Gastroesophageal sphincter (tissue), 4 donors: ENCODE measurements at regions not wholly inside any gene's neighbourhood (a gene's known extent, or its start where the extent isn't known, plus 50 kb on each side); places are given as distances from the start of the nearest gene placed in this dataset.

ENCODE experiments used
- ATAC-seq: fragments of 150-250 bp; one replicate; pipeline ENCODE4 v1.9.1; 2016; ENCODE audit warnings: mild to moderate bottlenecking, moderate library complexity
- H3K27ac ChIP-seq, 4 donors: fragments of 200-600 bp; sonication (generic) in 3 of 4; 1 replicate in 3 of 4; 2 replicates in 1 of 4; pipeline ENCODE4 v1.5.1; 2016 to 2019
- H3K27me3 ChIP-seq: fragments of 200-600 bp; sonication (generic); one replicate; pipeline ENCODE4 v1.5.1; 2019
- H3K36me3 ChIP-seq, 2 donors: fragments of 200-600 bp; sonication (generic); one replicate each; pipeline ENCODE4 v1.5.1; 2019; ENCODE audit warnings: control low read depth in 1 of 2
- H3K4me1 ChIP-seq, 3 donors: fragments of 200-600 bp; sonication (generic); 1 replicate in 2 of 3; 2 replicates in 1 of 3; pipeline ENCODE4 v1.5.1; 2016 to 2019; ENCODE audit warnings: control low read depth in 2 of 3
- H3K4me3 ChIP-seq, 2 donors: fragments of 200-600 bp; sonication (generic); one replicate each; pipeline ENCODE4 v1.5.1; 2019; ENCODE audit warnings: mild to moderate bottlenecking in 1 of 2, moderate library complexity in 1 of 2
- H3K9me3 ChIP-seq, 3 donors: fragments of 200-600 bp; sonication (generic); one replicate each; pipeline ENCODE4 v1.5.1; 2017 to 2019; ENCODE audit warnings: control low read depth in 2 of 3
- EP300 ChIP-seq: sonication (generic); formaldehyde crosslinking; IDR thresholded peaks from one replicate; pipeline ENCODE4 v1.6.1; 2017; ENCODE audit warnings: antibody characterized with exemption, mild to moderate bottlenecking
- POLR2A ChIP-seq, 2 donors: fragments of 450-650 bp; IDR thresholded peaks; one replicate each; pipeline ENCODE4 v1.6.1; 2017; ENCODE audit warnings: antibody characterized with exemption in 2 of 2, mild to moderate bottlenecking in 2 of 2, moderate library complexity in 1 of 2
- POLR2AphosphoS5 ChIP-seq: sonication (generic); formaldehyde crosslinking; IDR thresholded peaks from one replicate; pipeline ENCODE4 v1.6.1; 2017; ENCODE audit warnings: antibody characterized with exemption
- WGBS, 2 donors: methylation state at CpG; one replicate each; pipeline ENCODE4 v1.1.5; 2018; ENCODE audit warnings: low coverage in 1 of 2; 5-methylcytosine and 5-hydroxymethylcytosine counted together
- TF ChIP-seq, protein P1 (sequence below), 4 experiments: fragments of 200-600 bp in 2 of 4; fragments of 450-650 bp in 2 of 4; sonication (generic) in 1 of 4; IDR thresholded peaks; one replicate each; pipeline ENCODE4 v1.5.1; 2017 to 2019; ENCODE audit warnings: antibody characterized with exemption in 4 of 4, mild to moderate bottlenecking in 2 of 4, moderate library complexity in 2 of 4

DNA sequence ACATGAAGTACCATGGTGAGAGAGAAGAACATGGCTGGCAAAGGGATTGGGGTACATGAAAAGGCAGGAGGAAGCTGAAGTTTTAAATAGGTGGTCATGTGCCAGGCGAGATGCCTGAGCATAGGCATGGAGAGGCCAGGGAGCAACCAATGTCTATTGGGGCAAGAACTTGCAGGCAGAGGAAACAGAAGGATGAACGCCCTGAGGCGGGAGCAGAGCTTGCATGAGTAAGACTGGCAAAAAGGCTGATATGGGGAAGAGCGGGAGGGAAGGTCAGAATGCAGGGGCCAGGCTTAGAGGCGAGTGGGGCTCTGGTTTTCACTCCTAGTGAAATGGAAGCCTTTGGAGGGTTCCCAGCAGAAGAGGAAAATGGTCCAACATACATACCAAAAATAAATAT is 52.5 kb upstream of the VSTM5 start:
- Histone ChIP-seq H3K27me3 (peaks cover under 1% of the 10 kb centered on the region), H3K4me1 (peaks cover 0 to 10% (median 0%) of the 10 kb centered on the region in 3 donors), H3K27ac (no peak overlapping the region), H3K4me3 (no peak overlapping the region), H3K36me3 (no peaks in the 10 kb centered on the region), H3K9me3 (no peaks in the 10 kb centered on the region)
- 66 to 80% methylated on average over 5 of the region's 5 CpGs for WGBS, 2 donors
- TF ChIP-seq POLR2AphosphoS5, result no peak
- no peak for TF ChIP-seq POLR2A (IDR thresholded peaks at IDR 0.05)
- TF ChIP-seq, protein P1, sequence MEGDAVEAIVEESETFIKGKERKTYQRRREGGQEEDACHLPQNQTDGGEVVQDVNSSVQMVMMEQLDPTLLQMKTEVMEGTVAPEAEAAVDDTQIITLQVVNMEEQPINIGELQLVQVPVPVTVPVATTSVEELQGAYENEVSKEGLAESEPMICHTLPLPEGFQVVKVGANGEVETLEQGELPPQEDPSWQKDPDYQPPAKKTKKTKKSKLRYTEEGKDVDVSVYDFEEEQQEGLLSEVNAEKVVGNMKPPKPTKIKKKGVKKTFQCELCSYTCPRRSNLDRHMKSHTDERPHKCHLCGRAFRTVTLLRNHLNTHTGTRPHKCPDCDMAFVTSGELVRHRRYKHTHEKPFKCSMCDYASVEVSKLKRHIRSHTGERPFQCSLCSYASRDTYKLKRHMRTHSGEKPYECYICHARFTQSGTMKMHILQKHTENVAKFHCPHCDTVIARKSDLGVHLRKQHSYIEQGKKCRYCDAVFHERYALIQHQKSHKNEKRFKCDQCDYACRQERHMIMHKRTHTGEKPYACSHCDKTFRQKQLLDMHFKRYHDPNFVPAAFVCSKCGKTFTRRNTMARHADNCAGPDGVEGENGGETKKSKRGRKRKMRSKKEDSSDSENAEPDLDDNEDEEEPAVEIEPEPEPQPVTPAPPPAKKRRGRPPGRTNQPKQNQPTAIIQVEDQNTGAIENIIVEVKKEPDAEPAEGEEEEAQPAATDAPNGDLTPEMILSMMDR (IDR thresholded peaks at IDR 0.05), result no peak
- TF ChIP-seq EP300, result no peak
- no peak for ATAC-seq

DNA sequence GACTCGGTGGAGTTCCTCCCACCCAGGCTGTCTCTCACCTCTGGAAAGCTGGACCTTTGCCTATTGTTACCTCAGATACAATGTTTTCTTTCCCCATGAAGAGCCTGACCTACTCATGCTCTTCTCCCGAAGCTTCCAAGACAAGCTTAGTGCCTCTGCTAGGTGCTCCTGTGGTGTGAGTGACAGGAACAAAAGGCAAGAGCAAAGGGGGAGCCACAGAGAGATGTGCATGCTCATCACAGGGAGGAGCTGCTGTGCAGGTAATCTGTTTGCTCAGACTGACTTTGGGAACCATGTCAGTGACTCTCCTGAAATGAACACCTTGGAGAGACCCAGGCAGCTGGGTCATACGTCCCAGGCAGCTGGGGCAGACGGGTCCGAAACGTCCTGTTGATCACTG is 53.6 kb upstream of the VSTM5 start:
- peaks cover 0 to 10% (median 0%) of the 10 kb centered on the region in 3 donors for H3K4me1 ChIP-seq
- no peaks in the 10 kb centered on the region for H3K27me3 ChIP-seq
- no peak for ATAC-seq
- 10 to 20% methylated on average over 1 to 2 of the region's 6 CpGs for WGBS, 2 donors
- H3K9me3 ChIP-seq, result no peaks in the 10 kb centered on the region
- no peak overlapping the region for H3K27ac ChIP-seq
- H3K36me3 ChIP-seq, result no peaks in the 10 kb centered on the region
- TF ChIP-seq EP300 (no peak), POLR2AphosphoS5 (no peak), POLR2A (IDR thresholded peaks at IDR 0.05) (no peak)
- TF ChIP-seq, protein P1 (IDR thresholded peaks at IDR 0.05), result no peak
- no peak overlapping the region for H3K4me3 ChIP-seq

DNA sequence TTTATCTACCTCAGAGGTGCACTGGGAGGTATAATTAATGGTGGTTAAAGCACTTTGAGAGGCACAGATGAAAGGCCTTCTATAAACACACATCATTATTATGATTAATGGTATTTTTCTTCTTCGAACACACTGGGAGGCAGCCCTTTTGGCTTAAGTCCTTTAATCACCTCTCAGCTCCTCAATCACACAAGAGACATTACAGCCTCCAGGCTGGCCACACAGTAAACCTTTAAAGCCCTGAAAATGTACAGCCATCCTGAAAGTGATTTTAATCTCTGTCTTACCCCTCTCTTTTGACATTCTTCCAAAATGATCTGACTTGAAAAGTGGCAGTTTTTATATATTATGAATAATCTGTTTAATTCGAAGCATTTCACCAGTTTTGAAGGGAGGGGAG is 54.3 kb upstream of the VSTM5 start:
- no peak for ATAC-seq
- H3K27me3 ChIP-seq, result no peaks in the 10 kb centered on the region
- WGBS, 2 donors, result 0 to 16% methylated on average over 2 of the region's 2 CpGs
- no peaks in the 10 kb centered on the region for H3K9me3 ChIP-seq
- H3K4me1 ChIP-seq, result peaks cover 0 to 10% (median 0%) of the 10 kb centered on the region in 3 donors
- TF ChIP-seq POLR2AphosphoS5, result no peak
- TF ChIP-seq POLR2A (IDR thresholded peaks at IDR 0.05), result no peak
- TF ChIP-seq EP300, result no peak
- TF ChIP-seq, protein P1 (IDR thresholded peaks at IDR 0.05), result no peak
- H3K36me3 ChIP-seq, result no peaks in the 10 kb centered on the region
- no peak overlapping the region for H3K4me3 ChIP-seq
- no peak overlapping the region for H3K27ac ChIP-seq

DNA sequence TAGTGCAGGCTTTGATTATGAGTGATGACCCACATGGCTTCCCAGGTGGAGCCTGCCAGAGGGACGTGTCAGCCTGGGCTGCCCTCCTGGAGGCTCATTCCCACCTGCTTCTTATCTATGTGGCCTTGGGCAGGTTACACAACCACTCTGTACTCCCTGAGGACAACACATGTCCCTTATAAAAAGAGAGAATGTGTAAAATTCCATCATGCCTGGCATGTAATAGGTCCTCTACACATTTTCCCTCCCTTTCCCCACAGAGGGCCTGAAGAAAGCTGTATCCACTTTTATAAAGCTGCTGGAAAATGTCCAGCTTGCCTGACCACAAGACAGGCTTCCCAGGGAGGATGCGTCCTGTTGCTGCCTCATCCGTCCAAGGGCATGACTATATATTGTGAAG is 55.0 kb upstream of the VSTM5 start:
- H3K4me1 ChIP-seq, result peaks cover 0 to 10% (median 0%) of the 10 kb centered on the region in 3 donors
- no peak overlapping the region for H3K4me3 ChIP-seq
- 80% methylated on average over 1 of the region's 3 CpGs; no CpG with 5 or more reads in 1 of the 2 donors for WGBS, 2 donors
- H3K27me3 ChIP-seq, result no peaks in the 10 kb centered on the region
- no peaks in the 10 kb centered on the region for H3K9me3 ChIP-seq
- ATAC-seq, result no peak
- TF ChIP-seq POLR2AphosphoS5 (no peak), POLR2A (IDR thresholded peaks at IDR 0.05) (no peak), EP300 (no peak)
- TF ChIP-seq, protein P1 (IDR thresholded peaks at IDR 0.05), result no peak
- H3K36me3 ChIP-seq, result no peaks in the 10 kb centered on the region
- no peak overlapping the region for H3K27ac ChIP-seq

DNA sequence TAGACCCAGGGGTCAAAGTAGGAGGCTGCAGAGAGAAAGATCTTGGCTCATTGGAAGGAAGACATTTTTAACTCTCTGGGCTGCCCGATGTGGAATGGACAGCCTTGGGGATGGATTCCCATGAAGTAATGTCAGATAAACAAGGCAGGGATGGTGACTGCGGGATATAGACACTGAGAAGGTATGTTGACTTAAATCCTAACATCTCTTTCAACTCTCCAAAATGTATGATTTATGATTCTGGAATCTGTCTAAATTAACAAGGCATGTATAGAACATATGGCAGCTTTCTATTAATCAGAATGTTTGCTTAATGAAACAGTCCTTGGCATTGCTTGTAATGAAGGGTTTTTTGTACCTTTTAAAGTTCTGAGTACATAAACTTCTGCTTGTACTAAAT is 56.1 kb upstream of the VSTM5 start:
- TF ChIP-seq EP300, result no peak
- WGBS, 2 donors, result 30 to 64% methylated on average over 2 of the region's 2 CpGs

More for the DNA sequence above, 56.1 kb upstream of the VSTM5 start:
- Histone ChIP-seq H3K36me3 (no peaks in the 10 kb centered on the region), H3K9me3 (no peaks in the 10 kb centered on the region), H3K4me3 (no peak overlapping the region), H3K27ac (no peak overlapping the region), H3K4me1 (peaks cover 0 to 10% (median 0%) of the 10 kb centered on the region in 3 donors), H3K27me3 (no peaks in the 10 kb centered on the region)
- ATAC-seq, result no peak
